ENCODE measurements at regions not wholly inside any gene's neighbourhood (a gene's known extent, or its start where the extent isn't known, plus 50 kb on each side); places are given as distances from the start of the nearest gene placed in this dataset.
"Not testable (repeated sequence)": the region's sequence is repeated elsewhere in the genome, so short reads cannot be mapped to it uniquely, and the experiment has no call there.

- DNase-seq = no peak
Measured at GRCh38 chr3:71930056-71930991, 145.4 kb upstream of the PROK2 start.

GRCh38 chr3:71928212-71928611 lies 143.3 kb upstream of the PROK2 start:
- no peak for DNase-seq

GRCh38 chr3:71927505-71928066 lies 142.6 kb upstream of the PROK2 start:
- no peak for DNase-seq

GRCh38 chr3:71926616-71927015 lies 141.7 kb upstream of the PROK2 start:
- no peak for DNase-seq

GRCh38 chr3:71926262-71926600 lies 141.3 kb upstream of the PROK2 start:
- DNase-seq = no peak

GRCh38 chr3:71925511-71926261 lies 140.7 kb upstream of the PROK2 start:
- DNase-seq = not testable (repeated sequence)

- DNase-seq = no peak
Measured at GRCh38 chr3:71924721-71925120, 139.8 kb upstream of the PROK2 start.

- no peak for DNase-seq
Measured at GRCh38 chr3:71921036-71921435, 136.1 kb upstream of the PROK2 start.

GRCh38 chr3:71919572-71919971 lies 134.6 kb upstream of the PROK2 start:
- no peak for DNase-seq

- DNase-seq = no peak
Measured at GRCh38 chr3:71917545-71917944, 132.6 kb upstream of the PROK2 start.

- peak in 1 of 2 donors; percentile 21 for DNase-seq
Measured at GRCh38 chr3:71916747-71917369, 131.9 kb upstream of the PROK2 start.

GRCh38 chr3:71912839-71913495 lies 128.0 kb upstream of the PROK2 start:
- no peak for DNase-seq

- no peak for DNase-seq
Measured at GRCh38 chr3:71910108-71910507, 125.2 kb upstream of the PROK2 start.

GRCh38 chr3:71907996-71908395 lies 123.0 kb upstream of the PROK2 start:
- no peak for DNase-seq

GRCh38 chr3:71906976-71907375 lies 122.0 kb upstream of the PROK2 start:
- no peak for DNase-seq

- no peak for DNase-seq
Measured at GRCh38 chr3:71905426-71905825, 120.5 kb upstream of the PROK2 start.

GRCh38 chr3:71903936-71904335 lies 119.0 kb upstream of the PROK2 start:
- DNase-seq = no peak

- DNase-seq = no peak
Measured at GRCh38 chr3:71903112-71903495, 118.2 kb upstream of the PROK2 start.

GRCh38 chr3:71902258-71903111 lies 117.5 kb upstream of the PROK2 start:
- DNase-seq = no peak

- no peak for DNase-seq
Measured at GRCh38 chr3:71901645-71902044, 116.7 kb upstream of the PROK2 start.

- DNase-seq = no peak
Measured at GRCh38 chr3:71900057-71900456, 115.1 kb upstream of the PROK2 start.

- DNase-seq = no peak
Measured at GRCh38 chr3:71896751-71897150, 111.8 kb upstream of the PROK2 start.
